LNCAP (cell line): ENCODE measurements at regions not wholly inside any gene's neighbourhood (a gene's known extent, or its start where the extent isn't known, plus 50 kb on each side); places are given as distances from the start of the nearest gene placed in this dataset.

Experiments
- CTCF ChIP-seq: fragments of 450-650 bp; IDR thresholded peaks from 2 replicates; pipeline ENCODE4 v1.5.1; 2017; ENCODE audit warnings: mild to moderate bottlenecking

- no peak for TF ChIP-seq CTCF
Measured at GRCh38 chr3:109640146-109640652, 302.9 kb upstream of the DPPA4 start.

- no peak for TF ChIP-seq CTCF
Measured at GRCh38 chr3:109642025-109642424, 304.7 kb upstream of the DPPA4 start.

GRCh38 chr3:109643590-109643989 lies 306.2 kb upstream of the DPPA4 start:
- no peak for TF ChIP-seq CTCF

GRCh38 chr3:109644332-109644731 lies 307.0 kb upstream of the DPPA4 start:
- no peak for TF ChIP-seq CTCF

- TF ChIP-seq CTCF, result no peak
Measured at GRCh38 chr3:109644746-109645145, 307.4 kb upstream of the DPPA4 start.

GRCh38 chr3:109648027-109648426 lies 310.7 kb upstream of the DPPA4 start:
- TF ChIP-seq CTCF, result no peak

GRCh38 chr3:109656225-109656624 lies 318.9 kb upstream of the DPPA4 start:
- no peak for TF ChIP-seq CTCF

- no peak for TF ChIP-seq CTCF
Measured at GRCh38 chr3:109678600-109678999, 341.3 kb upstream of the DPPA4 start.
